UCSD-AML1 (cell line): ENCODE measurements at regions not wholly inside any gene's neighbourhood (a gene's known extent, or its start where the extent isn't known, plus 50 kb on each side); places are given as distances from the start of the nearest gene placed in this dataset.
"Not testable (repeated sequence)": the region's sequence is repeated elsewhere in the genome, so short reads cannot be mapped to it uniquely, and the experiment has no call there.

ENCODE experiments used
- DNase-seq: peaks from one replicate; lab custom pipeline; 2025; ENCODE audit not compliant: unreplicated experiment; lab: John Stamatoyannopoulos, UW

- DNase-seq: no peak
Measured at GRCh38 chrX:99421796-99422195, 988.3 kb downstream of the PCDH19 start.

- DNase-seq: no peak
Measured at GRCh38 chrX:99415470-99415869, 994.6 kb downstream of the PCDH19 start.

GRCh38 chrX:99413317-99413716 is 996.8 kb downstream of the PCDH19 start:
- DNase-seq: no peak

- DNase-seq: no peak
Measured at GRCh38 chrX:99398545-99398944, 1011.5 kb downstream of the PCDH19 start.

GRCh38 chrX:99397879-99398278 is 1012.2 kb downstream of the PCDH19 start:
- DNase-seq: no peak

- no peak for DNase-seq
Measured at GRCh38 chrX:99394456-99394855, 1015.6 kb downstream of the PCDH19 start.

GRCh38 chrX:99384594-99385374 is 1025.3 kb downstream of the PCDH19 start:
- no peak for DNase-seq

GRCh38 chrX:99383786-99384185 is 1026.3 kb downstream of the PCDH19 start:
- no peak for DNase-seq

- DNase-seq: no peak
Measured at GRCh38 chrX:99371976-99372595, 1038.0 kb downstream of the PCDH19 start.

- no peak for DNase-seq
Measured at GRCh38 chrX:99353412-99353811, 1056.7 kb downstream of the PCDH19 start.

GRCh38 chrX:99348256-99348655 is 1061.8 kb downstream of the PCDH19 start:
- no peak for DNase-seq

- DNase-seq: no peak
Measured at GRCh38 chrX:99308302-99308701, 1101.8 kb downstream of the PCDH19 start.

- no peak for DNase-seq
Measured at GRCh38 chrX:99305573-99305972, 1104.5 kb downstream of the PCDH19 start.

GRCh38 chrX:99301990-99302389 is 1108.1 kb downstream of the PCDH19 start:
- DNase-seq: no peak

GRCh38 chrX:99271641-99272040 is 1138.4 kb downstream of the PCDH19 start:
- DNase-seq: no peak

GRCh38 chrX:99266255-99266654 is 1143.8 kb downstream of the PCDH19 start:
- DNase-seq: no peak

GRCh38 chrX:99248180-99248579 is 1161.9 kb downstream of the PCDH19 start:
- DNase-seq: no peak

GRCh38 chrX:99242001-99242400 is 1168.1 kb downstream of the PCDH19 start:
- no peak for DNase-seq

GRCh38 chrX:99234384-99234783 is 1175.7 kb downstream of the PCDH19 start:
- DNase-seq: not testable (repeated sequence)

- DNase-seq: no peak
Measured at GRCh38 chrX:99192421-99192820, 1217.7 kb downstream of the PCDH19 start.

GRCh38 chrX:99184153-99184552 is 1225.9 kb downstream of the PCDH19 start:
- no peak for DNase-seq

- no peak for DNase-seq
Measured at GRCh38 chrX:99172958-99173357, 1237.1 kb downstream of the PCDH19 start.

- DNase-seq: no peak
Measured at GRCh38 chrX:99142745-99143144, 1267.3 kb downstream of the PCDH19 start.
